ENCODE measurements at regions not wholly inside any gene's neighbourhood (a gene's known extent, or its start where the extent isn't known, plus 50 kb on each side); places are given as distances from the start of the nearest gene placed in this dataset.
A peak's percentile ranks its signal among the peaks of the same experiment; 100 is the strongest.
"Not testable (repeated sequence)": the region's sequence is repeated elsewhere in the genome, so short reads cannot be mapped to it uniquely, and the experiment has no call there.

DNA sequence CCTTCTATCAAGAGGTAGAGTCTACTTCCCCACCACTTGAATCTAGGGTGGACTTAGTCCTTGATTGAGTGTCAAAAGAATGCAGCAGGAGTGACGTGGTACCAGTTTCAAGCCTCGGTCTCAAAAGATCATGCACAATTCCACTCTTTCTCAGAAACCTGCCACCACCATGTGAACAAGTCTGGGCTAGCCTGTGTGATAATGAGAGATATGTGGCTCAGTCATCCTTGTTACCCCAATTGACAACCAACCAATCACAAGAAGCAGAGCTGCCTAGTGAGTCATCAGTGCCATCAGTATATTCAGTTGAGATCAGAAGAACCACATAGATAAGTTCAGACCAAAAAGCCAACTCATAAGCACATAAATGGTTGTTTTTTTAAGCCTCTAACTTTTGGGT lies 374.5 kb downstream of the IL20RB start:
- in situ Hi-C loops (cut with HindIII; ENCODE audit: low pct_unique_long_range_greater_than_20kb, low sequenced_read_pairs), result no loop called here
- DNase-seq (ENCODE audit: low read depth, low spot score), result no peak

DNA sequence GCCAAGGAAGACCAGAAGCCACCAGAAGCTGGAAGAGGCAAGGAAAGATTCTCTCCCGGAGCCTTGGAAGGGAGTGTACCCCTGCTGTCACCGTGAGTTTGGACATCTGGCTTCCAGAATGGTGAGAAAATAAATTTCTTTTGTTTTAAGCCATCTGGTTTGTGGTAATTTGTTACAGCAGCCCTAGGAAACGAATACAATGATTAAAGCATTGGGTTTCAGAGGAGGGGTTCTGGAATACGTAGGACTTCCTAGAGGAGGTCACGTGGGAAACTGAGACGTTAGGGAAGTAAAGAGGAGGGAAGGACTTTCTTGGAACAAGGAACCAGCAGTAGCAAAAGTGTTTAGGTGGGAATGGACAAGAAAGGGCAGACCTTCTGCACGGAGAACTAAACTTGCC lies 377.7 kb downstream of the IL20RB start:
- DNase-seq (ENCODE audit: low read depth, low spot score), result no peak
- in situ Hi-C loops (cut with HindIII; ENCODE audit: low pct_unique_long_range_greater_than_20kb, low sequenced_read_pairs), result no loop called here

DNA sequence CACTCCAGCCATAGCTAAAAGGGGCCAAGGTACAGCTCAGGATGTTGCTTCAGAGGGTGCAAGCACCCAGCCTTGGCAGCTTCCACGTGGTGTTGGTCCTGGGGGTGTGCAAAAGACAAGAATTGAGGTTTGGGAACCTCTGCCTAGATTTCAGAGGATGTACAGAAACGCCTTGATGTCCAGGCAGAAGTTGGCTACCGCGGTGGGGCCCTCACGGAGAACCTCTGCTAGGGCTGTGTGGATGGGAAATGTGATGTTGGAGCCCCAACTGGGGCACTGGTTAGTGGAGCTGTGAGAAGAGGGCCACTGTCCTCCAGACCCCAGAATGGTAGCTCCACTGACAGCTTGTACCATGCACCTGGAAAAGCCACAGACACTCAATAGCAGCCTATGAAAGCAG lies 380.6 kb downstream of the IL20RB start:
- in situ Hi-C loops (cut with HindIII; ENCODE audit: low pct_unique_long_range_greater_than_20kb, low sequenced_read_pairs), result not testable (repeated sequence)

DNA sequence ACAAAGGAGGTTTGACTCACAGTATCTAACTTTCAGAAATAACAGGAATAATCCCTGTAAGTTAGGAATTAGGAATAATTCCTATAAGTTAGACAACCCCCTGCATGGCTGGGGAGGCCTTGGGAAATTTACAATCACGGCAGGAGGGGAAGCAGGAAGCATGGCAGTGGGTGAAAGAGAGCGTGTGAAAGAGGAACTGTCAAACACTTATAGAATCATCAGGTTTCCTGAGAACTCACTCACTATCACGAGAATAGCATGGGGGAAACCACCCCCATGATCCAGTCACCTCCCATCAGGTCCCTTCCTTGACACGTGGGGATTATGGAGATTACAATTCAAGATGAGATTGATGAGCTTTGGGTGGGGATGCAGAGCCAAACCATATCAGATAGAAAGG lies 385.5 kb downstream of the IL20RB start:
- DNase-seq (ENCODE audit: low read depth, low spot score), result no peak
- in situ Hi-C loops (cut with HindIII; ENCODE audit: low pct_unique_long_range_greater_than_20kb, low sequenced_read_pairs), result no loop called here

More for the DNA sequence above, 380.6 kb downstream of the IL20RB start:
- DNase-seq (ENCODE audit: low read depth, low spot score), result not testable (repeated sequence)

DNA sequence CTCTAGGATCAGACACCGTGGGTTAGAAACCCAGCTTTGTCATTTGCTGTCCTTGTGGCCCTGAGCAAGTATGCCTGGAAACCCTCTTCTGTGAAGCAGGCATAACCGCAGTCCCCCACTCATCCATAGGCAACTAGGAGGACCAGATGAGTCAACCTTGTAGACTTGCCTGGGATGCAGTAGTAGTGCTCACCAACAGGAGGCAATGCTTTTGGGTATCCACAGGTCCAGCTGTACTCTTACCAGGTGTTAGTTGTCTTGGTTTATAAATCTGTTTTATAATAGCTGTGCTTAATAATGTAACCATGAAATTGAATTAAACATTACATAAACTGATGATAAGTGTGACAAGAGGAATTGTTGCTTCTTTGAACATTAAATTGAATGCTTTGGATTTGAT lies 389.3 kb downstream of the IL20RB start:
- no peak for DNase-seq (ENCODE audit: low read depth, low spot score)
- in situ Hi-C loops (cut with HindIII; ENCODE audit: low pct_unique_long_range_greater_than_20kb, low sequenced_read_pairs), result no loop called here

DNA sequence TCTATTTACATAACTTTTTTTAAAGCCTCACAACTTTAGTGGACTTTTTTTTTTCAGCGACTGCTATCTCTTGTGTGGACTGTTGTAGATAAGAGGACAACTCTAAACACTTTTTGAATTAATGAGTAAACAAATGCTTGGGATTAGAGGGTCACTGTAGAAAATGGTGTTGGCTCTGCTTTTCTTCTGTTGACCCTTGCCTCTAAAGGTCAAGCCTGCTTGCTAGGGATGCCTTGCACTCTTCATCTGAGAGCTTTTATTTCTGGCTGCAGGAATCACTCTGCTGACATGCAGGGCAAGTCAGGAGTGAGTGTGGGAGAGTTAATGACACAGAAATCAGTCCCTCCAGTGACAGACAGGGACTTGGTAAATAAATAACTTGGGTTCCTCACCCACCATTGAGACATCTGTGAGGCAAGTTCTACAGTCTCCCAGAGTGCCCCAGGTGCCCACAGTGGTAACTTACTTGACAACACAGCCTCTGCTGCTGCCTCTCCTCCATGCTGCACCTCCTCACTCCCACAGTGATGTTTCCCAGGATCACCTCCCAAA lies 390.1 kb downstream of the IL20RB start:
- in situ Hi-C loops (cut with HindIII; ENCODE audit: low pct_unique_long_range_greater_than_20kb, low sequenced_read_pairs), result no loop called here
- no peak for DNase-seq (ENCODE audit: low read depth, low spot score)

DNA sequence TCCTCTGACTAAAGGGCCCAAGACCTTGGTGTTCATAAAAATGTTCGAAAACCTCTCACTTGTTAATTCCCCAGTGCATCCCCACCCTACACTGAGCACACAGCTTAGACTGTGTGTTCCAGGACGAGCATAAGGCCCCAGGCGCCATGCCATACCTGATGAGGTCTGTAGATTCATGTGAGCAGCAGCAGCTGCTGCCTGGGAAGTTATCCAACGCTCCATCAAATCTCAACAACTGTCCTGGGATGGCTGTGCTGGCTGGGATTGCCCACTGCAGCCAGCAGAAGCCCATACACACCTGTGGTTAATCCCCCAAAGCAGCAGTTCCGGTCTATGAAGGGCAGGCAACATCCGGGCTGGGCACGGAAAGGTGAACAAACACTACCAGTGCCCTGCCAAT lies 391.2 kb downstream of the IL20RB start:
- in situ Hi-C loops (cut with HindIII; ENCODE audit: low pct_unique_long_range_greater_than_20kb, low sequenced_read_pairs), result no loop called here
- DNase-seq (ENCODE audit: low read depth, low spot score), result no peak

DNA sequence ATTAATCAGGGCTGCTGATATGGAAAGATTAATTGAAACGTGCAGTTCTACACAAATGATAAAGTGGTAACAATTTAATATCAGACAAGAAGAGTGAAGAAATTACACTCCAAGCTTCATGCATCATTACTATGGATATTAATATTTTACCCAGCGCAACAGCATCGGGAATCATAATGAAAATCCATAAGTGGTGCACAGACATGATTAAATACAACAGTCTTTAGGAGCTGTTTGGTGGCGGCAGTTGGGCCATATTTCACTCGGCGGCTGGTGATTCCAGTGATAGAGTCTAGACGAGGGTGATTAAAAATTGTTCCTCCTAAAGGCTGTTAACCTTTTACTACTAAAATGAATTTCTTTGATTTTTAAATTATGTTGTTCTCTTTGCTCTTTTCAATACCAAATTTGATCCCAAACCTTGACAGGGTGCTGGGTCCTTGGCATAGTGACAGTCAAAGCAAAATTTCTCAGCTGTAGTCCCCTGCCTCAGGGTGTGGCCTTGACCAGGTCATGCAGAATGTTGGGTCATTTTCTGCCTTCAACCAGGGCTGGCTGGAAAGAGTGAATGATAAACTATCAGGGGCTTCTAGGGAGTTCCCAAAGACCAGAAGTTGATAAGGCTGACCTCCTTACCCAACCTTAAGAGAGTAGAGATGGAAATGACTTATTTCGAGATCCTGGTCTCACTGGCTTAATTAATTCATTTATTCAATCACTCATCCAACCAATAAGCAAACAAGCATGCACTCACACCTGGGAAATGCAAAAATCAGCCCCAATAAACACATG lies 392.0 kb downstream of the IL20RB start:
- in situ Hi-C loops (cut with HindIII; ENCODE audit: low pct_unique_long_range_greater_than_20kb, low sequenced_read_pairs), result no loop called here
- no peak for DNase-seq (ENCODE audit: low read depth, low spot score)

DNA sequence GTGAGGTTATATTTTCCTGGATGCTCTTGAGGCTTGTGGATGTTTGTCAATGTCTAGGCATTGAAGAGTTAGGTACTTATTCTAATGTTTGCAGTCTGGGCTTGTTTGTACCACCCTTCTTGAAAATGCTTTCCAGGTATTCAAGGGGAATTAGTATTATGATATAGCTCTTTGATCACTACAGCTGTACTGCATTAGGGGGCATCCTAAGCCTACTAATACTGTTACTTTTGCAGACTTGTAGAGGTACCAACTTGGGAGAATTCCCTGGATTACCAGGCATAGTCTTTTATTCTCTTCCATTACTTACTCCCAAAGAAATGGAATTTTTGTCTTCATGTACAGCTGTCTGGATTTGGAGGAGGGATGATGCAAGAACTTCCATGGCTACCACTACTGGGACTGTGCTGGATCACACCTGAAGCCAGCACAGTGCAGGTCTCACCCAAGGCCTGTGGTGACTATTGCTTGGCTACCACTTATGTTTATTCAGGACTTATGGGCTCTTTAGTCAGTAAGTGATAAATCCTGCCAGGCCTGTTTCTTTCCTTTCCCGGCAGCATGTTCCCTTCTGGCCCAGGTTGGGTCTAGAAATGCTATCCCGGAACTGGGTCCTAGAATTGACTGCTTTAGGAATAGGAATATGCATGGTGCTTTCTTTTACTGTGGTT lies 402.9 kb downstream of the IL20RB start:
- in situ Hi-C loops (cut with HindIII; ENCODE audit: low pct_unique_long_range_greater_than_20kb, low sequenced_read_pairs), result no loop called here

DNA sequence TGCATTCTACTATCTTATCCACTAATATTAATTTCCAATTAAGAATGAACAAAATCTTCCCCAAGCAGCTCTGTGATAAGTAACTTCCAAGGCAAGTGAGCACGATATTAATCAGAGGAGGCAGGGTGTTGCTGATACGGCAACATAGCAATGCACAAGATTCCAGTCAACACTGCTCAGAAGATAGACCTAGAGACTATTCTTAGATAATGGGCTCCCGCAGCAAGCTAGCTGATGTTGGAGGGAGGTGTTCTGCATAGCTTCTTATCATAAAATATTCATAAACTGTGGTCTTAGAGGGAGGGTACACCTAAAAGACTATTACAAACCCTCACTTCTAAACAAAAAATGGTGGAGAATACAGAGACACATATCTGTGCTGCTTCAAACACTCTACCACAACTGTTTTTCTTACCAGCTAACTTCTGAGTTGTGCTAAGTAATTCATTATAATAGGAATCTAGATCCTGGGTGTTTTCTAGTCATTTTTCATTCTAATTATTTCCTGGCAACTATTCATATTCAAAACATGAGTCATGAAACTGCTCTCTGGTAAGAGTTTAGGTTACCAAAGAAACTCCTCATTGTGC lies 382.0 kb upstream of the SOX14 start:
- DNase-seq (ENCODE audit: low read depth, low spot score), result no peak
- in situ Hi-C loops (cut with HindIII; ENCODE audit: low pct_unique_long_range_greater_than_20kb, low sequenced_read_pairs), result no loop called here

More for the DNA sequence above, 402.9 kb downstream of the IL20RB start:
- no peak for DNase-seq (ENCODE audit: low read depth, low spot score)

DNA sequence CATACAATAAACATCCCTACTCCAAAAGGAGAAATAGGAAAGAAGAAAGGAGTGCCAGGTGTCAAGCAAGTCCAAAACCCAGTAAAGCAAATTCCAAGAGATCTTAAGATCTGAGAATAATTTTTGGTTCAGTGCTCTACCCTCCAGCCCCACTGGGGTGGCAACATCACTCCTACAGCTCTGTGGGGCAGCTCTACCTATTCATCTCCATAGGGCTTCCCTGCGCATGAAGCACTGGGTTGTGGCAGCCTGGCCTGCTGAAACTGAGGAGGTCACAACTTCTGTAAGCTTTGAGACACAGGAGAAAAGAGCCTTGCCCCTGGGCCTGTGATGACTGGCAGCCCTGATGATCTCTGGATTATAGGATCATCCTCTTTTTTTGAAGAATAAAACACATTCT lies 378.2 kb upstream of the SOX14 start:
- in situ Hi-C loops (cut with HindIII; ENCODE audit: low pct_unique_long_range_greater_than_20kb, low sequenced_read_pairs), result no loop called here

DNA sequence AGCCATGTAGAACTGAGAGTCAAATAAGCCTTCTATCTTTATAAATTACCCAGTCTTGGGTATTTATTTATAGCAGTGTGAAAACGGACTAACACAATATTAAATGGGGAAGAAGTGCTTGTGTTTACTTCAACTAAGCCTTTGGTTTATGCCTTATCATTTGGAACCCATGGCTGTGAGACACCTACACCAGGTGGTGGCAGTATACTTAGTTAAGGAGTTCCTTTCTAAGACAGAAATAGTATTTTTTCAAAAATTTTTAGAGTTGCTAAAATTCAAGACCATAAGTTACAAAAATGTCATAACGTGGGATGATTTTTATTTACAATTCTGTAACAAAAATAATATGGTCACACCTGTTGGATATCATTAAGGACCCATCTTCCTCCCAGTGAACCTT lies 354.5 kb upstream of the SOX14 start:
- DNase-seq (ENCODE audit: low read depth, low spot score), result peak; percentile 29
- in situ Hi-C loops (cut with HindIII; ENCODE audit: low pct_unique_long_range_greater_than_20kb, low sequenced_read_pairs), result no loop called here

More for the DNA sequence above, 378.2 kb upstream of the SOX14 start:
- no peak for DNase-seq (ENCODE audit: low read depth, low spot score)

DNA sequence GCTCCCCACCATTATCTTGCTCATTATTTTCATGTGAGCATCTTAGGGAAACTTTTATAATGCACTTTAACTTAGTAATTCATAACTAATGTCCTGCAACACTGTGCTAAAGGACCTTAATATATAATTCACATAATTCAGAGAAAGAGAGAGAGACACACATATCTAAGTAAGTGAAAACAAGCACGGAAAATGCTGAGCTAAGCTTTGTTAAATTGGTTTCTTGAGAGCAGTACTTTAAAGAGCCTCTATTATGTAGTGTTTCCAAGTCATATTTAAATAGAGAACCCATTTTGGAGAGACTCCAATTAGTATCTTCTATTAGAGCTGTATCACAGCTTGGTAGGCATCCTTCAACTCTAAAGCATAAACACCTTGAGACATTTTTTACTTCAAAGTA lies 354.1 kb upstream of the SOX14 start:
- in situ Hi-C loops (cut with HindIII; ENCODE audit: low pct_unique_long_range_greater_than_20kb, low sequenced_read_pairs), result no loop called here
- DNase-seq (ENCODE audit: low read depth, low spot score), result no peak

DNA sequence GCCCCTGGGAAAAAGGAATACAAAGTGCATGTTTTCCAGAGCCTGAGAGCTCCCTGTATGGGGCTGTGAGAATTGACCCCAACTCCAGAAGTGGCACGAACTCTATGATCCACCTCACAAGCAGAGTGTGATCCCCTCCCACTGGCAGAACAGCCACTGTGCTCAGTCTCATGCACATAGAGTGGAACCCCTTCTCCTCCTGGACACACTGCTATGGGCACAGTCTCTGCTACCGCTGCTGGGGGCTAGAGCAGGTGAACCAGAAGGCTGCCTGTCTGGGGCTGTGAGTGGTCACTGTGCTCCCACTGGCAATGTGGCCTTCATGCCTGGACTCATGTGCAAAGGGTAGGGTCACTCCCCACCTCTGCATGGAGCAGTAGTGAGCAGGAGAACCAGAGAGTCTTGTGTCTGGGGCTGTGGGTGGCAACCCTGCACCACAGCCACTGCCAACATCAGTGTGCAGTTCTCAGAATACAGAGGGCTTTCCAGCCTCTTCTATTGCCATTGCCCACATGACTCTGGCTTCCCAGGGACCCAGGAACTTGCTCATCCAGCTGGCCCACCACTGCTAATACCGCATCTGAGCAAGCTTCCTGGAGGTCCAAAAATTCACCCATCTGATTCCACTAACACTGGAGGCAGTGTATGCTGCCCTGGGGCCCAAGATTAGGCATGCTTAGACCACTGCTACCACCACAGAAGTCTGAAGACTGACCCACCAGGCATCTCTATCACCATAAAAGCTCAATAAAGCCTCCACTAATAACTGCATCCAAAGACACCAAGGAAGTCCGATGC lies 343.7 kb upstream of the SOX14 start:
- DNase-seq (ENCODE audit: low read depth, low spot score), result no peak
- in situ Hi-C loops (cut with HindIII; ENCODE audit: low pct_unique_long_range_greater_than_20kb, low sequenced_read_pairs), result no loop called here

DNA sequence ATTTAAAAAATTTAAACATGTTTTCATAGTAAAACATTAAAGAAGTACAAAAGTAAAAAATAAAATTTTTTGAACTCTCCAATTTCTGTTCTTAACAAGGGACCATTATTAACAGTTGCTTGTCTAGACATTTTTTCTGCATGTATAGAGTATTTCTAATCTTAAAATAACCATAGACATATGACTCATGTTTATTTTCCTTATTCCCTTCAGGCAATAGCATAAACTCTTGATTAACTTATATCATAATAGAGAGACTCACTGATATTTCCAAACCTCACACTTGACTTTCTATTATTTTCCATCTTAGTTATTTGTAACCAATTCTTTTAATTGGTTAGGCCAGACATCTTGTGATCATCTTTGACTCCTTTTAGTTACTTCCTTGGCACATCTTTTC lies 325.6 kb upstream of the SOX14 start:
- in situ Hi-C loops (cut with HindIII; ENCODE audit: low pct_unique_long_range_greater_than_20kb, low sequenced_read_pairs), result no loop called here
- no peak for DNase-seq (ENCODE audit: low read depth, low spot score)

DNA sequence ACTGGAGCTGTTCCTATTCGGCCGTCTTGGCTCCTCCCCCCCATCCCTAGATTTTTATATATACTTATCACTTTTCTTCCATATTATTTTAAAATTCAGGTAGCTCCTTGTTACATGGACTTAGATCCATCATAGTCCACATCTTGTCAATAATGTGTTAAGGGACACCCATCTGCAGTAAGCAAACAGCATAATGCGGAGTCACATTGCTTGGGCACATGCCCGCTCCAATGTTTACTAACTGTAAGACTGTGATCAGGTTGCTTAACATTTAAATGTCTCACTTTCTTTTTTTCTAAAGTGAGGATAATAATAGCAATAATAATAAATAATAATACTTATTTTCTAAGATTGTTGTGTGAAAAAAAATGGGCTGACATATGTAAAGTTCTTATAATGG lies 303.2 kb upstream of the SOX14 start:
- in situ Hi-C loops (cut with HindIII; ENCODE audit: low pct_unique_long_range_greater_than_20kb, low sequenced_read_pairs), result no loop called here

DNA sequence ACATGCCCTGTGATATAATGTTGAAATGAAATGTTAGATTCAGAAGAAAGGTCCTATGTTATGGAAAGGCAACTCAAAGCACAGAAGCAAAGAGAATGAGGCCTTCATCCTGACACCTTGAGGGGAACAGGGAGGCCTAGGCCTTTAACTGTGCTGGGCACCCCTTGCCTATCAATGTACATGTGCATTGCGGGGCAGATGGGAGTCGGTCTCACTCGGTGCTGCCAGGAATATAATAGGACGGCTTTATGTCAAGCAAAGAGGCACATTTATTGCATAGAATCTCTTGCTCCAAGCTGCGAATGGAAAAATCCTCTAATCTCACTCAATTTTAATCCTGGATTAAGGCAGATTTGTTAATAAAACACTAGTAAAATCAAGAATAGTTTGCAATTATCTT lies 301.0 kb upstream of the SOX14 start:
- DNase-seq (ENCODE audit: low read depth, low spot score), result no peak
- in situ Hi-C loops (cut with HindIII; ENCODE audit: low pct_unique_long_range_greater_than_20kb, low sequenced_read_pairs), result no loop called here

More for the DNA sequence above, 303.2 kb upstream of the SOX14 start:
- no peak for DNase-seq (ENCODE audit: low read depth, low spot score)

DNA sequence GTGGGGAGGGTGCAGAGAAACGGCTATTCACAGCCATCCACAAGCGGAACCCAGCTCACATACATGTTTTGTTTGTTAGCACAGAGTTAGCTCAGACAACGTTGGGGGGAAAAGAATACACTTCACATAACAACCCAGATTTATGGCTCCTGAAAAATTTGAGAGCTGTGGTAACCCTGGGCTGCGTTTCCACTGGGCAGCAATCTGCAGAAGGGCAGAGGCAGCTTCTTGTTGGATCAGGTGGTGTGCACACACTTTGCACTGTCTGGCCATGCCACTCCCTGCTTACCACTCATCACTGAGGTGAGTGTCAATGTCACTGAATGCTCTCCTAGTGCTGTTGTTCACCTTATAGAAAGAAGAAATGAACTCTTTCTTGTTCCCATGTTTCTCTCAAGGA lies 299.8 kb upstream of the SOX14 start:
- in situ Hi-C loops (cut with HindIII; ENCODE audit: low pct_unique_long_range_greater_than_20kb, low sequenced_read_pairs), result no loop called here
- DNase-seq (ENCODE audit: low read depth, low spot score), result no peak

Data from SK-MEL-5 (cell line).